K562 (cell line): ENCODE measurements at regions not wholly inside any gene's neighbourhood (a gene's known extent, or its start where the extent isn't known, plus 50 kb on each side); places are given as distances from the start of the nearest gene placed in this dataset.

Experiments used
- BRD4 ChIP-seq: fragments of 200-600 bp; sonication (generic); IDR thresholded peaks from 2 replicates; pipeline ENCODE4 v1.6.1; 2017; ENCODE audit warnings: inconsistent platforms
- E2F5 ChIP-seq: sonication (generic); formaldehyde crosslinking; IDR thresholded peaks from 2 replicates; pipeline ENCODE4 v1.8.0; 2022; ENCODE audit warnings: mild to moderate bottlenecking, missing genetic modification reagents
- ELK3 ChIP-seq: fragments of 450-650 bp; formaldehyde crosslinking; IDR thresholded peaks from 2 replicates; pipeline ENCODE4 v1.4.0; 2020; ENCODE audit warnings: mild to moderate bottlenecking
- ESRRB ChIP-seq: fragments of 250-450 bp; sonication (Bioruptor Pico); IDR thresholded peaks from 2 replicates; pipeline ENCODE4 v1.5.0; 2020; ENCODE audit warnings: mild to moderate bottlenecking, moderate library complexity, borderline replicate concordance
- ETV1 ChIP-seq: fragments of 450-650 bp; conservative IDR thresholded peaks from 2 replicates; pipeline ENCODE4 v1.6.1; 2016; ENCODE audit warnings: missing genetic modification characterization, control low read depth, low read depth, missing compliant biosample characterization
- FOSL1 ChIP-seq: fragments of 200-800 bp; sonication (Bioruptor generic); conservative IDR thresholded peaks from 2 replicates; pipeline ENCODE4 v1.6.1; 2016; ENCODE audit warnings: missing genetic modification characterization, missing compliant biosample characterization
- HDAC3 ChIP-seq: fragments of 450-650 bp; IDR thresholded peaks from 2 replicates; pipeline ENCODE4 v1.6.1; 2018; ENCODE audit warnings: borderline replicate concordance, mild to moderate bottlenecking, moderate library complexity; ENCODE audit not compliant: partially characterized antibody
- KDM4B ChIP-seq, 2 experiments: fragments of 450-650 bp in 1 of 2; sonication (generic) in 1 of 2; IDR thresholded peaks; 2 replicates each; pipeline ENCODE4 v1.6.1; 2016 to 2017; ENCODE audit warnings: borderline replicate concordance in 2 of 2, antibody characterized with exemption in 1 of 2, low read depth in 1 of 2, mild to moderate bottlenecking in 1 of 2
- KDM5B ChIP-seq: fragments of 200-600 bp; sonication (generic); IDR thresholded peaks from 2 replicates; pipeline ENCODE4 v1.6.1; 2012; ENCODE audit warnings: low read depth, mild to moderate bottlenecking, moderate library complexity, low read length, control low read depth, inconsistent platforms; ENCODE audit not compliant: insufficient replicate concordance
- MCM7 ChIP-seq, 2 experiments: fragments of 450-650 bp; IDR thresholded peaks; 2 replicates each; pipeline ENCODE4 v1.6.1; 2016 to 2018
- MED1 ChIP-seq: sonication (generic); formaldehyde crosslinking; IDR thresholded peaks from 2 replicates; pipeline ENCODE4 v1.8.1; 2023; ENCODE audit warnings: missing genetic modification reagents, borderline replicate concordance
- NFE2 ChIP-seq: IDR thresholded peaks from 2 replicates; pipeline ENCODE4 v1.6.1; 2014; ENCODE audit warnings: antibody characterized with exemption, low read depth
- NR4A1 ChIP-seq, 2 experiments: fragments of 250-450 bp in 1 of 2; fragments of 450-650 bp in 1 of 2; sonication (Bioruptor Pico) in 1 of 2; IDR thresholded peaks; 2 replicates each; pipeline versions ENCODE4 v1.4.0 to v1.6.1; 2016 to 2020; ENCODE audit warnings: mild to moderate bottlenecking in 2 of 2, missing compliant biosample characterization in 1 of 2, missing genetic modification characterization in 1 of 2, moderate library complexity in 1 of 2
- PHB2 ChIP-seq: fragments of 450-650 bp; IDR thresholded peaks from 2 replicates; pipeline ENCODE4 v1.6.1; 2017; ENCODE audit warnings: low read depth
- RBBP5 ChIP-seq: fragments of 200-600 bp; sonication (generic); IDR thresholded peaks from 2 replicates; pipeline ENCODE4 v1.6.1; 2012; ENCODE audit warnings: borderline replicate concordance, mild to moderate bottlenecking, low read length, control low read depth, inconsistent platforms; ENCODE audit not compliant: insufficient read depth, poor library complexity, severe bottlenecking
- WHSC1 ChIP-seq: IDR thresholded peaks from one replicate; pipeline ENCODE4 v1.6.1; 2012; ENCODE audit warnings: low read length, control low read depth, inconsistent platforms
- XRCC5 ChIP-seq: fragments of 200-400 bp; formaldehyde crosslinking; IDR thresholded peaks from 2 replicates; pipeline ENCODE4 v1.6.1; 2017; ENCODE audit warnings: low read depth, mild to moderate bottlenecking, low read length
- ZBTB2 ChIP-seq: fragments of 450-650 bp; IDR thresholded peaks from 2 replicates; pipeline ENCODE4 v1.6.1; 2016; ENCODE audit warnings: antibody characterized with exemption
- ZBTB26 ChIP-seq: fragments of 450-650 bp; formaldehyde crosslinking; IDR thresholded peaks from 2 replicates; pipeline ENCODE4 v1.4.0; 2022; ENCODE audit warnings: missing genetic modification characterization
- ZNF384 ChIP-seq: IDR thresholded peaks from 2 replicates; pipeline ENCODE4 v1.6.1; 2012; ENCODE audit warnings: low read depth, low read length, improper control_type of control experiment
- ZNF398 ChIP-seq: fragments of 250-450 bp; sonication (Bioruptor Pico); IDR thresholded peaks from 2 replicates; pipeline ENCODE4 v1.8.0; 2021; ENCODE audit warnings: moderate library complexity, mild to moderate bottlenecking, inconsistent platforms

- TF ChIP-seq E2F5 (CRISPR knock-in tag) = no peak
- no peak for TF ChIP-seq MCM7 (IDR thresholded peaks at IDR 0.05)
- no peak for TF ChIP-seq ZNF398
- 0 out of 2 replicates have a peak, but pooled peaks have one; percentile 68 for TF ChIP-seq XRCC5
- no peak for TF ChIP-seq KDM5B
- TF ChIP-seq NR4A1 (CRISPR knock-in tag; IDR thresholded peaks at IDR 0.05) = no peak
- peak; percentile 79 for TF ChIP-seq NR4A1 (tag; IDR thresholded peaks at IDR 0.05)
- TF ChIP-seq WHSC1 = no peak
- no peak for TF ChIP-seq ZNF384
- TF ChIP-seq RBBP5 = peak; percentile 81
- peak; percentile 71 for TF ChIP-seq FOSL1 (tag)
- TF ChIP-seq PHB2 = peak; percentile 84
- TF ChIP-seq MED1 = no peak
- no peak for TF ChIP-seq ETV1 (tag)
- TF ChIP-seq ELK3 (CRISPR knock-in tag) = no peak
- peak; percentile 54; the same call in 1 of the 2 replicates for TF ChIP-seq NFE2
- TF ChIP-seq ESRRB (CRISPR knock-in tag) = no peak
- peak; percentile 71 for TF ChIP-seq HDAC3
- no peak; the same call in 1 of the 2 replicates for TF ChIP-seq ZBTB26 (CRISPR knock-in tag)
- no peak; the same call in 1 of the 2 replicates for TF ChIP-seq BRD4
- no peak for TF ChIP-seq KDM4B (IDR thresholded peaks at IDR 0.05; ENCODE audit: borderline replicate concordance in 2 of 2, low read depth in 1 of 2)
- peak; percentile 71; the same call in 1 of the 2 replicates for TF ChIP-seq ZBTB2
Observed at GRCh38 chr6:3650959-3651697, 100.4 kb downstream of the PXDC1 start (continued).
